ENCODE measurements at regions not wholly inside any gene's neighbourhood (a gene's known extent, or its start where the extent isn't known, plus 50 kb on each side); places are given as distances from the start of the nearest gene placed in this dataset.

- DNase-seq (ENCODE audit: low read depth): no peak
- no peak for TF ChIP-seq MAX (IDR thresholded peaks at IDR 0.05; ENCODE audit: low read depth, low read length)
- no peak for TF ChIP-seq POLR2A (IDR thresholded peaks at IDR 0.05; ENCODE audit: extremely low read depth, insufficient read length)
- TF ChIP-seq CTCF (IDR thresholded peaks at IDR 0.05; ENCODE audit: low read depth, low read length): no peak
- TF ChIP-seq MYC (IDR thresholded peaks at IDR 0.05; ENCODE audit: low read depth, low read length): no peak
Observed at GRCh38 chr6:156598071-156598854, 178.9 kb upstream of the ARID1B start.

GRCh38 chr6:156597095-156597494, 180.1 kb upstream of the ARID1B start:
- no peak for DNase-seq (ENCODE audit: low read depth)
- no peak overlapping the region for H3K4me3 ChIP-seq (ENCODE audit: low read depth, low read length)
- no peak for TF ChIP-seq MYC (IDR thresholded peaks at IDR 0.05; ENCODE audit: low read depth, low read length)
- no peak for TF ChIP-seq MAX (IDR thresholded peaks at IDR 0.05; ENCODE audit: low read depth, low read length)
- TF ChIP-seq CTCF (IDR thresholded peaks at IDR 0.05; ENCODE audit: low read depth, low read length): no peak
- no peak for TF ChIP-seq POLR2A (IDR thresholded peaks at IDR 0.05; ENCODE audit: extremely low read depth, insufficient read length)

More at GRCh38 chr6:156598071-156598854, 178.9 kb upstream of the ARID1B start:
- H3K4me3 ChIP-seq (ENCODE audit: low read depth, low read length): no peak overlapping the region

GRCh38 chr6:156595476-156595875, 181.7 kb upstream of the ARID1B start:
- no peak overlapping the region for H3K4me3 ChIP-seq (ENCODE audit: low read depth, low read length)
- DNase-seq (ENCODE audit: low read depth): no peak
- TF ChIP-seq MYC (IDR thresholded peaks at IDR 0.05; ENCODE audit: low read depth, low read length) (no peak), CTCF (IDR thresholded peaks at IDR 0.05; ENCODE audit: low read depth, low read length) (no peak), MAX (IDR thresholded peaks at IDR 0.05; ENCODE audit: low read depth, low read length) (no peak), POLR2A (IDR thresholded peaks at IDR 0.05; ENCODE audit: extremely low read depth, insufficient read length) (no peak)

- DNase-seq (ENCODE audit: low read depth): no peak
- no peak for TF ChIP-seq POLR2A (IDR thresholded peaks at IDR 0.05; ENCODE audit: extremely low read depth, insufficient read length)
- no peak for TF ChIP-seq MAX (IDR thresholded peaks at IDR 0.05; ENCODE audit: low read depth, low read length)
- no peak for TF ChIP-seq MYC (IDR thresholded peaks at IDR 0.05; ENCODE audit: low read depth, low read length)
- no peak for TF ChIP-seq CTCF (IDR thresholded peaks at IDR 0.05; ENCODE audit: low read depth, low read length)
- no peak overlapping the region for H3K4me3 ChIP-seq (ENCODE audit: low read depth, low read length)
Observed at GRCh38 chr6:156593893-156594292, 183.3 kb upstream of the ARID1B start.

GRCh38 chr6:156593127-156593526, 184.1 kb upstream of the ARID1B start:
- DNase-seq (ENCODE audit: low read depth): no peak
- no peak overlapping the region for H3K4me3 ChIP-seq (ENCODE audit: low read depth, low read length)
- TF ChIP-seq MYC (IDR thresholded peaks at IDR 0.05; ENCODE audit: low read depth, low read length) (no peak), MAX (IDR thresholded peaks at IDR 0.05; ENCODE audit: low read depth, low read length) (no peak), CTCF (IDR thresholded peaks at IDR 0.05; ENCODE audit: low read depth, low read length) (no peak), POLR2A (IDR thresholded peaks at IDR 0.05; ENCODE audit: extremely low read depth, insufficient read length) (no peak)
